ENCODE measurements at regions not wholly inside any gene's neighbourhood (a gene's known extent, or its start where the extent isn't known, plus 50 kb on each side); places are given as distances from the start of the nearest gene placed in this dataset.
"Not testable (repeated sequence)": the region's sequence is repeated elsewhere in the genome, so short reads cannot be mapped to it uniquely, and the experiment has no call there.

- not testable (repeated sequence) for DNase-seq (ENCODE audit: low read depth, low spot score)
Observed at GRCh38 chr9:81811688-81812087, 116.5 kb upstream of the SPATA31D4 start.

- DNase-seq (ENCODE audit: low read depth, low spot score), result no peak
Observed at GRCh38 chr9:81814401-81814793, 113.8 kb upstream of the SPATA31D4 start.

GRCh38 chr9:81814794-81815464, 113.3 kb upstream of the SPATA31D4 start:
- no peak for DNase-seq (ENCODE audit: low read depth, low spot score)

GRCh38 chr9:81815781-81816180, 112.4 kb upstream of the SPATA31D4 start:
- no peak for DNase-seq (ENCODE audit: low read depth, low spot score)

- no peak for DNase-seq (ENCODE audit: low read depth, low spot score)
Observed at GRCh38 chr9:81819155-81819554, 109.1 kb upstream of the SPATA31D4 start.

- DNase-seq (ENCODE audit: low read depth, low spot score), result no peak
Observed at GRCh38 chr9:81819859-81820546, 108.2 kb upstream of the SPATA31D4 start.

GRCh38 chr9:81822301-81822865, 105.8 kb upstream of the SPATA31D4 start:
- no peak for DNase-seq (ENCODE audit: low read depth, low spot score)

GRCh38 chr9:81822967-81823366, 105.3 kb upstream of the SPATA31D4 start:
- no peak for DNase-seq (ENCODE audit: low read depth, low spot score)

- no peak for DNase-seq (ENCODE audit: low read depth, low spot score)
Observed at GRCh38 chr9:81823672-81824554, 104.3 kb upstream of the SPATA31D4 start.

GRCh38 chr9:81824802-81825730, 103.2 kb upstream of the SPATA31D4 start:
- DNase-seq (ENCODE audit: low read depth, low spot score), result no peak

- DNase-seq (ENCODE audit: low read depth, low spot score), result no peak
Observed at GRCh38 chr9:81825846-81826516, 102.2 kb upstream of the SPATA31D4 start.

GRCh38 chr9:81826517-81826906, 101.7 kb upstream of the SPATA31D4 start:
- no peak for DNase-seq (ENCODE audit: low read depth, low spot score)

GRCh38 chr9:81827616-81828296, 100.5 kb upstream of the SPATA31D4 start:
- DNase-seq (ENCODE audit: low read depth, low spot score), result no peak

GRCh38 chr9:81829195-81829882, 98.9 kb upstream of the SPATA31D4 start:
- no peak for DNase-seq (ENCODE audit: low read depth, low spot score)

- DNase-seq (ENCODE audit: low read depth, low spot score), result not testable (repeated sequence)
Observed at GRCh38 chr9:81830431-81830830, 97.8 kb upstream of the SPATA31D4 start.

- no peak for DNase-seq (ENCODE audit: low read depth, low spot score)
Observed at GRCh38 chr9:81832571-81833285, 95.5 kb upstream of the SPATA31D4 start.

GRCh38 chr9:81833563-81834345, 94.5 kb upstream of the SPATA31D4 start:
- no peak for DNase-seq (ENCODE audit: low read depth, low spot score)

GRCh38 chr9:81841333-81841732, 86.9 kb upstream of the SPATA31D4 start:
- DNase-seq (ENCODE audit: low read depth, low spot score), result no peak
